AG04450 (cell line): ENCODE measurements at regions not wholly inside any gene's neighbourhood (a gene's known extent, or its start where the extent isn't known, plus 50 kb on each side); places are given as distances from the start of the nearest gene placed in this dataset.
A peak's percentile ranks its signal among the peaks of the same experiment; 100 is the strongest.

Experiments
- CTCF ChIA-PET: fragments of 300-600, 350-600 bp; formaldehyde crosslinking; extraction: SDS; loops from one replicate; lab custom pipeline; 2022; ENCODE audit warnings: antibody characterized with exemption, inconsistent platforms; lab: Charles Lee
- POLR2A ChIA-PET: fragments of 350-600 bp; formaldehyde crosslinking; extraction: SDS; loops from one replicate; lab custom pipeline; 2021; ENCODE audit warnings: antibody characterized with exemption, inconsistent platforms; lab: Yijun Ruan, JAX
- DNase-seq: peaks from one replicate; pipeline ENCODE4 v3.0.0-alpha.2; 2011; ENCODE audit warnings: low read depth, low spot score
- H3K27ac ChIP-seq: one replicate; pipeline ENCODE4 v1.5.1; 2012; ENCODE audit warnings: low read depth, low read length, control low read depth
- H3K27me3 ChIP-seq: one replicate; pipeline ENCODE4 v1.6.0; 2012; ENCODE audit warnings: low read length; ENCODE audit not compliant: control insufficient read depth, insufficient read depth
- H3K4me3 ChIP-seq: 2 replicates; pipeline ENCODE4 v1.5.1; 2011; ENCODE audit warnings: mild to moderate bottlenecking, low read depth, low read length, control low read depth
- H3K9me3 ChIP-seq: 2 replicates; pipeline ENCODE4 v1.5.1; 2012; ENCODE audit warnings: low read length; ENCODE audit not compliant: control insufficient read depth, insufficient read depth
- TF ChIP-seq, protein P1 (sequence below): IDR thresholded peaks from 2 replicates; pipeline ENCODE4 v1.5.1; 2011; ENCODE audit warnings: low read depth, low read length, control low read depth, inconsistent platforms

DNA sequence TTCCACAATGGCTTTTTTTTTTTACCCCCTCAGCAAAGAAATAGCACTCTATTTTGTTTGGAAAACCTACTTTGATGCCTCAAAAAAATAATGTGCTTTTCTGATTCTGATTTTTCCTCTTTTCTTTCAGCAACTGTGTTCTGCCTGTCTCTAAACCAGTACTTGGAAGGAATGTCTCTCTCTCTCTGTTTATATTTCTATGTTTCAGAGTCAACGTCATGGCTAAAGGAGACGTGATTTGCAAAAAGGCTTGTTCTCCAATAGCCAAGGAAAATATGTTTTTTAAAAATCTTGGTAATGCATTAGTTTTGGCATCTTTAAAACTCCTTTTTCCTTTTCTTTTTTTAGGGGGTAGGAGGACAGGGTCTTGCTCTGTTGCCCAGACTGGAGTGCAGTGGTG is 56.0 kb upstream of the SDK1 start:
- Histone ChIP-seq H3K9me3 (peaks cover 13% of the 10 kb centered on the region), H3K27ac (peak overlapping the region; percentile 82), H3K27me3 (no peaks in the 10 kb centered on the region), H3K4me3 (no peak overlapping the region)
- ChIA-PET CTCF (interaction anchor here (1.6 kb wide), 1 partner anchor 44 kb away, joined by 4 read pairs; no protein-coding TSS in a partner anchor), POLR2A (interaction anchor here (0.6 to 2.1 kb wide), 3 partner anchors 23 to 60 kb away, joined by 3 to 15 read pairs (median 3); no protein-coding TSS in a partner anchor)
- TF ChIP-seq, protein P1, sequence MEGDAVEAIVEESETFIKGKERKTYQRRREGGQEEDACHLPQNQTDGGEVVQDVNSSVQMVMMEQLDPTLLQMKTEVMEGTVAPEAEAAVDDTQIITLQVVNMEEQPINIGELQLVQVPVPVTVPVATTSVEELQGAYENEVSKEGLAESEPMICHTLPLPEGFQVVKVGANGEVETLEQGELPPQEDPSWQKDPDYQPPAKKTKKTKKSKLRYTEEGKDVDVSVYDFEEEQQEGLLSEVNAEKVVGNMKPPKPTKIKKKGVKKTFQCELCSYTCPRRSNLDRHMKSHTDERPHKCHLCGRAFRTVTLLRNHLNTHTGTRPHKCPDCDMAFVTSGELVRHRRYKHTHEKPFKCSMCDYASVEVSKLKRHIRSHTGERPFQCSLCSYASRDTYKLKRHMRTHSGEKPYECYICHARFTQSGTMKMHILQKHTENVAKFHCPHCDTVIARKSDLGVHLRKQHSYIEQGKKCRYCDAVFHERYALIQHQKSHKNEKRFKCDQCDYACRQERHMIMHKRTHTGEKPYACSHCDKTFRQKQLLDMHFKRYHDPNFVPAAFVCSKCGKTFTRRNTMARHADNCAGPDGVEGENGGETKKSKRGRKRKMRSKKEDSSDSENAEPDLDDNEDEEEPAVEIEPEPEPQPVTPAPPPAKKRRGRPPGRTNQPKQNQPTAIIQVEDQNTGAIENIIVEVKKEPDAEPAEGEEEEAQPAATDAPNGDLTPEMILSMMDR, result no peak
- DNase-seq, result no peak

- CTCF ChIA-PET, result interaction anchor here (1.6 kb wide), 1 partner anchor 45 kb away, joined by 4 read pairs; no protein-coding TSS in a partner anchor
- DNase-seq, result no peak
- Histone ChIP-seq H3K4me3 (no peak overlapping the region), H3K27ac (peak overlapping the region; percentile 47), H3K27me3 (no peaks in the 10 kb centered on the region), H3K9me3 (peaks cover 12% of the 10 kb centered on the region)
- TF ChIP-seq, protein P1, result no peak
- POLR2A ChIA-PET, result no interaction called here
These were observed 55.3 kb upstream of the SDK1 start for GRCh38 chr7:3245721-3246120.

- ChIA-PET CTCF (interaction anchor here (1.6 kb wide), 1 partner anchor 45 kb away, joined by 4 read pairs; no protein-coding TSS in a partner anchor), POLR2A (no interaction called here)
- Histone ChIP-seq H3K4me3 (no peak overlapping the region), H3K27me3 (no peaks in the 10 kb centered on the region), H3K9me3 (peaks cover 8% of the 10 kb centered on the region), H3K27ac (no peak overlapping the region)
- TF ChIP-seq, protein P1, result no peak
- no peak for DNase-seq
These were observed 54.9 kb upstream of the SDK1 start for GRCh38 chr7:3246127-3246526.

DNA sequence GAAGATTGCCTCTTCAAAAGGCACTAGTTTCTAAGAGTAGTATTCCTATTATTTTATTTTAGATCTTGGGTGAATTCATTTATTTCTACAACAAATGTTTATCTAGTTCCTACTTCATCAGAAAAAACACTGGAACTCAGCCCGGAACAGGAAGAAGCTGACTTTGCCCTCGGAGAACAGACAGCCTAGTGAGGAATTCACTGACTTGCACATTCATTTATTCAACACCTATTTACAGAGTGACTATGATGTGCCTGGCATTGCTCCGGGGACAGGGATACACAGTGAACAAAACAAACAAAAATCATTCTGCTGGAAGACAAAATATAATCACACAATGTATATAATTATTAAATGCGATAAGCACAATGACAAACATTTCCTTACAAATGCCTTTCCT is 54.4 kb upstream of the SDK1 start:
- H3K4me3 ChIP-seq, result no peak overlapping the region
- no peak for DNase-seq
- ChIA-PET CTCF (interaction anchor here (0.6 kb wide), 1 partner anchor 637 kb away, joined by 3 read pairs; no protein-coding TSS in a partner anchor), POLR2A (no interaction called here)
- no peak overlapping the region for H3K27ac ChIP-seq
- no peaks in the 10 kb centered on the region for H3K27me3 ChIP-seq
- TF ChIP-seq, protein P1, result no peak
- H3K9me3 ChIP-seq, result peaks cover 8% of the 10 kb centered on the region

- CTCF ChIA-PET, result no interaction called here
- no peak for DNase-seq
- H3K27me3 ChIP-seq, result peaks cover 4% of the 10 kb centered on the region
- peaks cover 8% of the 10 kb centered on the region for H3K9me3 ChIP-seq
- POLR2A ChIA-PET, result no interaction called here
- TF ChIP-seq, protein P1, result no peak
- no peak overlapping the region for H3K27ac ChIP-seq
- no peak overlapping the region for H3K4me3 ChIP-seq
These were observed 50.3 kb upstream of the SDK1 start for GRCh38 chr7:3250725-3251124.
